HCT116 (cell line): ENCODE measurements at regions not wholly inside any gene's neighbourhood (a gene's known extent, or its start where the extent isn't known, plus 50 kb on each side); places are given as distances from the start of the nearest gene placed in this dataset.

ENCODE experiments used
- FOSL1 ChIP-seq: IDR thresholded peaks from 2 replicates; pipeline ENCODE4 v1.6.1; 2012; ENCODE audit warnings: low read depth
- POLR2A ChIP-seq: IDR thresholded peaks from 2 replicates; pipeline ENCODE4 v1.7.0; 2011; ENCODE audit warnings: borderline replicate concordance; ENCODE audit not compliant: insufficient read depth, insufficient read length; ENCODE audit errors: extremely low read depth
- RAD21 ChIP-seq: IDR thresholded peaks from 2 replicates; pipeline ENCODE4 v1.6.1; 2012; ENCODE audit warnings: low read depth, mild to moderate bottlenecking
- REST ChIP-seq: IDR thresholded peaks from 2 replicates; pipeline ENCODE4 v1.6.1; 2012; ENCODE audit warnings: low read depth
- TCF7L2 ChIP-seq: IDR thresholded peaks from 2 replicates; pipeline ENCODE4 v1.7.0; 2011; ENCODE audit warnings: borderline replicate concordance, inconsistent platforms; ENCODE audit not compliant: insufficient read depth, insufficient read length; ENCODE audit errors: extremely low read depth
- TF ChIP-seq, protein P1 (sequence below), 3 experiments: fragments of 200-600 bp in 1 of 3; sonication (generic) in 1 of 3; IDR thresholded peaks in 2 of 3; conservative IDR thresholded peaks in 1 of 3; 2 replicates each; pipeline ENCODE4 v1.5.1; 2012 to 2017; ENCODE audit warnings: low read depth in 2 of 3, low read length in 2 of 3, antibody characterized with exemption in 1 of 3, borderline replicate concordance in 1 of 3, control low read depth in 1 of 3, mild to moderate bottlenecking in 1 of 3, mixed read lengths in 1 of 3, mixed run types in 1 of 3, moderate library complexity in 1 of 3; ENCODE audit not compliant: insufficient read depth in 1 of 3

- TF ChIP-seq, protein P1, sequence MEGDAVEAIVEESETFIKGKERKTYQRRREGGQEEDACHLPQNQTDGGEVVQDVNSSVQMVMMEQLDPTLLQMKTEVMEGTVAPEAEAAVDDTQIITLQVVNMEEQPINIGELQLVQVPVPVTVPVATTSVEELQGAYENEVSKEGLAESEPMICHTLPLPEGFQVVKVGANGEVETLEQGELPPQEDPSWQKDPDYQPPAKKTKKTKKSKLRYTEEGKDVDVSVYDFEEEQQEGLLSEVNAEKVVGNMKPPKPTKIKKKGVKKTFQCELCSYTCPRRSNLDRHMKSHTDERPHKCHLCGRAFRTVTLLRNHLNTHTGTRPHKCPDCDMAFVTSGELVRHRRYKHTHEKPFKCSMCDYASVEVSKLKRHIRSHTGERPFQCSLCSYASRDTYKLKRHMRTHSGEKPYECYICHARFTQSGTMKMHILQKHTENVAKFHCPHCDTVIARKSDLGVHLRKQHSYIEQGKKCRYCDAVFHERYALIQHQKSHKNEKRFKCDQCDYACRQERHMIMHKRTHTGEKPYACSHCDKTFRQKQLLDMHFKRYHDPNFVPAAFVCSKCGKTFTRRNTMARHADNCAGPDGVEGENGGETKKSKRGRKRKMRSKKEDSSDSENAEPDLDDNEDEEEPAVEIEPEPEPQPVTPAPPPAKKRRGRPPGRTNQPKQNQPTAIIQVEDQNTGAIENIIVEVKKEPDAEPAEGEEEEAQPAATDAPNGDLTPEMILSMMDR (IDR thresholded peaks at IDR 0.05 in 2 of 3, conservative IDR thresholded peaks at IDR 0.05 in 1 of 3; ENCODE audit: borderline replicate concordance in 1 of 3, insufficient read depth in 1 of 3, low read depth in 2 of 3, low read length in 2 of 3) = no peak
- TF ChIP-seq REST (no peak), RAD21 (no peak), TCF7L2 (no peak), POLR2A (no peak), FOSL1 (no peak)
Measured at GRCh38 chr4:124304941-124305340, 407.6 kb downstream of the ANKRD50 start.
